Activated T-cell treated with anti-CD3 and anti-CD28 coated beads, Interleukin-2, amount 50 U/mL, for 48 hours (primary cell): ENCODE measurements at regions not wholly inside any gene's neighbourhood (a gene's known extent, or its start where the extent isn't known, plus 50 kb on each side); places are given as distances from the start of the nearest gene placed in this dataset.
"Not testable (repeated sequence)": the region's sequence is repeated elsewhere in the genome, so short reads cannot be mapped to it uniquely, and the experiment has no call there.

ENCODE experiments used
- DNase-seq, 2 experiments: peaks; one replicate each; pipeline ENCODE4 v3.0.0-alpha.2; 2020

DNA sequence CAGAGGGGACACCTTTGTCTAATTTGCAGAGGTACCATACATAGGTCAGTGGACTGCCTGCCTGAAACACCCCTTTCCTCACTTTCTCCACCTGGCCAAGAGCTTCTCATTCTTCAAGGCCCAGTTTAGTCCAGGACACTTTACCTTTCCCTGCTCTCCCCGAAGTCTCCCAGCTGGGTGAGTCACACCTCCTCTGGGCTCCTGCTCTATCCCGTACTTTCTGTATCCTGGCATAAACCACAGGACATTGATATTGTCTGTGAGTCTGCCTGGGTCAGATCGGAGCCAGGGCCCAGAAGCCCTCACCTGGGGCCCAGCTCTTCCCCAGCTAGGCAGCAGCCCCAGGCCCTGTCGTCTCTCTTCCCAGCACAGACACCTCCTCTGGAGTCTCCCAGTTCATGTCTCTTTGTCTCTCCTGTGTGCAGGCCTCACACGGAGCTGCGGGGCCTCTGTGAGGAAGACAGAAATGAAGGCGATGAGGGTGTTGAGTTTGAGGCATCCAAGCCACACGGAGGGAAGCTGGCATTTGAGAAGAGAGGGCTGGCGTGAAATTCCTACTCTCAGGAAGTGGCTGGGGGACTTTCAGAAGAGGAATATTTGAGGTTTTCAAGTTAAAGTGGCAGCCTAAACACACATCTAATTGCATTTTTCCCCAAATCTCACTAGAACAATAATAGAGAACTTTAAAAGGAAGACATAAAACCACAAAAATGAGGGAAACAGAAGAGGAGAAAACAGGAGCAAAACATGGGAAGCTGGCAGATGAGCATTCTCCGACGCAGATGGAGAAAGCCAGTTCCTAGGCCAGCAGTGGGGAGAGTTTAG is 79.6 kb upstream of the LAPTM4A start:
- no peak for DNase-seq

- no peak for DNase-seq
These were observed 78.7 kb upstream of the LAPTM4A start for GRCh38 chr2:20130160-20130560.

- no peak for DNase-seq
These were observed 78.1 kb upstream of the LAPTM4A start for GRCh38 chr2:20129331-20130159.

DNA sequence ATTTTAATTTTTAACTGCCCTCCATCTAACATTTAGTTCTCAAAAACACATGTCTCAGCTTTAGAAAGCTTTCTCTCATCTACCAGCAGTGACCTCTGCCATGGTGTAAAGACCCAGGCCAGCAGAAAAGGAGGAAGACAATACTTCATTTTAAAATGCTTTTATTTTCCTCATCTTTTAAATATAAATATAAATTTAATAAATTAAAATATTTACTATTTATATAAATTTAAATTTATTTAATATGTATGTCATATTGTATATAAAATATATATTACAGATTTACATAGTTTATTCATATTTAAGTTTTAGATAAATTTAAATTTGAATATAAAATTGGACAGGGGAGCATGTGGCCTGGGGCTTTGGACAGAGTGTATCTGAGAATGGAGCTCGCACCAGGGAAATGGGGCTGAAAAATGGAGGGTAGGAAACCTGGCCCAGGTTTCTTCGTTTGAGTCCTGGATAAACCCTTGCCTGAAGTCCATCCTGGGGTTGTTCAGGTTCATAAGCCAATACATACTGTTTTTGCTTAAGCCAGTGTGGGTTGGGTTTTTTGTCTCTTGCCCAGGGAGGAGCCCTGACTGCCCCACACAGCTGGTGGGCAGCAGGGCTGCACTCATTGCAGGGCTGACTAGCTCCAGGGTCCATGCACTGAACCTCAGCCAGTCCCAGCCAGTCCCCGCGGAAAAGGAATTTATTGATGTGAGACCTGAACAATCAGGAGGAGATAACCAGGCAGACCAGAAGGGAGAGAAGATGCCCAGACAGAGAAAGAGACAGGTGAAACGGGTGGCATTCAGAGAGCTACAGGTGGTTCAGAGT is 77.3 kb upstream of the LAPTM4A start:
- no peak for DNase-seq

GRCh38 chr2:20126469-20126868 is 75.0 kb upstream of the LAPTM4A start:
- DNase-seq = no peak

- no peak for DNase-seq
These were observed 74.6 kb upstream of the LAPTM4A start for GRCh38 chr2:20126040-20126439.

DNA sequence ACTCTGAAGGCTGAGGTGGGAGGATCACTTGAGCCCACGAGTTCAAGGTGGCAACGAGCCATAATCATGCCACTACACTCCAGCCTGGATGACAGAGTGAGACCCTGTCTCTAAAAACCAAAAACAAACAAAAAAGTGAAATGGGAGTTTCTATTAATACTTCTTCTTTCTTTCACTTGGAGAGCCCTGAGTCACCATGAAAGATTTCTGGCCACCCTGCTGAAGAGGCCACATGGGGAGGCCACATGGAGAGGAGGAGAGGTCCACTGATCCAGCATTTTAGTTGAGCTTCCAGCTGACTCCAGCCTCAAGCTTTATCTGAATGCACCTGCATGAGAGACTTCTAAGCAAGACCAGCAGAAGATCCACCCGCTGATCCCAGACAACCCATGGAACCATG is 74.2 kb upstream of the LAPTM4A start:
- no peak for DNase-seq

DNA sequence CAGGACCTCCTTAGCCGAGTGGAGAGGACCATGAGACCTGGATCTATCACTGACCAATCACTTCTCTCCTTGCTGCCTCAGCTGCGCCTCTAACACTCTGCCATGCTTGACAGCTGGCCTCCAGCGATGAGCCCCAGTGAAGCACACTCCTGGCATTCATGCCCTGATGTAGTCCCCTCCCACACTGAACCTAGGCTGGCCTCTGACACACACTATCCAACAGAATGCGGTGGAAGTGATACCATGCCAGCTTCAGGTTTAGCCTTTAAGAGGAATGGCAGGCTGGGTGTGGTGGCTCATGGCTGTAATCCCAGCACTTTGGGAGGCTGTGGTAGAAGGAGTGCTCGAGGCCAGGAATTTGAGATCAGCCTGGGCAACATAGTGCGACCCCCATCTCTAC is 73.7 kb upstream of the LAPTM4A start:
- DNase-seq = no peak

DNA sequence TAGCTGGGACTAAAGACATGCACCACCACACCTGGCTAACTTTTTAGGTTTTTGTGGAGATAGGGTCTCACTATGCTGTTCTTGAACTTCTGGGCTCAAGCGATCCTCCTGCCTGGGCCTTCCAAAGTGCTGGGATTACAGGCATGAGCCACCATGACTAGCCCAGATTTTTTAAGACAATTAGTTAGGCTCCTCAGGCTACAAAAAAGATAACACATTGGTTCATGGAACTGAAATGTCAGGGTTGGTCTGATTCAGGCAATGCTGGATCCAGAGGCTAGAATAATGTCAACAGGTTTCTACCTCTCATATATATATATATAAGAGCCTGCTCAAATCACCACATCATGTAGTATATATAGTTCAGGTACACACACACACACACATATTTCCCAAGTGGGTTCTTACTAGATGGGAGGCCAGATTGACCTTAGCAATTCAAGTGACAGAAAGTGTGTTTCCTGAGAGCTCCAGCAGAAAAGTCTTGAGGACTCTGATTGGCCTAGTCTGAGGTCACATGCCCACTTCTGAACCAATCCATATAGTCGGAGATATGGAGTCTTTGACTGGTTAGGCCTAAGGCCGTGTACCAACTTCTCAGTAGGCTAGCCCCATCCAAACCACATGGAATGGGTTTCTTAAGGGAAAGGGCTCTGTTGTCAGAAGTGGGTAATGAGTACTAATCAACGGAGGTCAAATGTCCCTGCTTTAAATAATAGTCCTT is 72.6 kb upstream of the LAPTM4A start:
- DNase-seq = no peak

- no peak for DNase-seq
These were observed 71.4 kb upstream of the LAPTM4A start for GRCh38 chr2:20122864-20123263.

GRCh38 chr2:20120569-20121416 is 69.4 kb upstream of the LAPTM4A start:
- no peak for DNase-seq

DNA sequence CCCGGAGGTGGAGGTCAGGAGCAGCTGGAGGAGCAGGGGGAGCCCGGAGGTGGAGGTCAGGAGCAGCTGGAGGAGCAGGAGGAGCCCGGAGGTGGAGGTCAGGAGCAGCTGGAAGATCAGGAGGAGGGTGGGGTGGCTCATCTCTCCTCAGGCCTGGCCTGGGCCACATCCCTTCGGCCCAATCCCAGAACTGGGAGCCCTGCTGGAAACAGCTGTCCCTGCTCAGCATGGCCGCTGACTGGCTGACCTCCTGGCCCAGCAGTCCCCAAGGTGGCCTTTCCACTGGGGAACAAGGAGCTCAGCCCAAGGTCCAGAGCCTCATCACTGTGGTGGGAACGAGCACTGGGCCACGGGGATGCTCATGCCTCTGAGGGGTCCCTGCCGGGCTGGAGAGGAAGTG is 66.6 kb upstream of the LAPTM4A start:
- DNase-seq = no peak

- no peak for DNase-seq
These were observed 64.5 kb upstream of the LAPTM4A start for GRCh38 chr2:20115902-20116301.

DNA sequence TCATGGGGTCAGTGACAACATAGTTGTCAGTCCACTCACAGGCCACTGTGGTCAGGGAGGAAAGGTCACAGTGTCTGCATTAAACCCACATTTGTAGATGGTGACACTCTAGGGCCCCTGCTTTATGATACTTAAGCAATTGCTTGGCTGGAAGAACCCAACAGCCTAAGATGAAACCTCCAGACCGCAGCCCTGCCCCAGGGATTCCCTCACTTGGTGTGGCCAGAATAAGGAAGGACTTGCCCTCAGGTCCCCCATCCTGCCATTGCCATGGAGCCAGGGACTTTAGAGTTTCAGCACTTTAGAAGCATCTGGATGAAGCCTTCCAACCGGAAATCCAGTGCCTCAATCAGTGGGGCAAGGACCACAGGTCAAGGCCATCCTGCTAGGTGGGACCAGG is 63.9 kb upstream of the LAPTM4A start:
- DNase-seq = no peak

DNA sequence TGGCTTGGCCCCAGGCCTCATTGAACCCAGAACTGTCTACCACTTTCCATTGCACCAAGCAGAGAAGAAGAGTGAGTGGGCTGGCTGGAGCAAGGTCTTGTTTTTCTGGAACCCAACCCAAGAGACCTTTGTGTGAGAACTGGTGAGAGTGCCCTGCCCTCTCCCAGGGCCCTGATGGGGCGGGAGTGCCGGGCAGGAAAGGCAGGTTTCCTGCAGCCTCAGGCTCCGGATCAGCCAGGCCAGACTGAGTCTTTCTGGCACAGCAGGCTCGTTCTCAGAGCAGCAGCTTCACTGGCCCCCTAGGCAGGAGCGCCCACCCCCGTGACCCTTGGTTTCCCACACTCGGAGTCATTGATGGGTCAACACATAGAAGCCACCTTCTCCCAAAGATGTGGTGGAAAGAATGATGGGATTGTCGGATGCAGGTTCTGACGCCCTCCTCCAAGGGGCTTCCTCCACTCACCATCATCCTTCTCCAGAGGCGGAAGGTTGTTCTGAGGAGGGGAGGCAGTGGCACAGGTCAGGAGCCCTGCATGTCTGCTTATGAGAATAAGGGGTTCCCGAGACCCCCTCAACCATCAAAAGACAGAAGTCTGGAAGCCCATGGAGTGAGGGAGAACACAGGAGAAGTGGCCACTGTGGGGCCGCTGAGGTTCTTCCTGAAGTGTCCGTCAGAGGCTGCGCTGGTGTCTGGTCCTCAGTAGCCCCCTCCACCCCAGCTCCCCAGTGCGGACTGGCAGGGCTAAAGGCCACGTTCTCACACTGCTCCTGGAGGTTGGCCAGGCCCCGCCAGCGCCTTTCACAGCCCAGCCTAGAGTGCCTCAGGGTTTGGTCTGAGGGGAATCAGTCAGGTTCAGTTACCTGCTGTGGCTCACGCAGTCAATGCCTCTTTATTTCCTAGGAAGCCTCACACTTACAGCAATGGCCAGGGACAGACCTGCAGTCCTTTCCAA is 62.8 kb upstream of the LAPTM4A start:
- DNase-seq = no peak

DNA sequence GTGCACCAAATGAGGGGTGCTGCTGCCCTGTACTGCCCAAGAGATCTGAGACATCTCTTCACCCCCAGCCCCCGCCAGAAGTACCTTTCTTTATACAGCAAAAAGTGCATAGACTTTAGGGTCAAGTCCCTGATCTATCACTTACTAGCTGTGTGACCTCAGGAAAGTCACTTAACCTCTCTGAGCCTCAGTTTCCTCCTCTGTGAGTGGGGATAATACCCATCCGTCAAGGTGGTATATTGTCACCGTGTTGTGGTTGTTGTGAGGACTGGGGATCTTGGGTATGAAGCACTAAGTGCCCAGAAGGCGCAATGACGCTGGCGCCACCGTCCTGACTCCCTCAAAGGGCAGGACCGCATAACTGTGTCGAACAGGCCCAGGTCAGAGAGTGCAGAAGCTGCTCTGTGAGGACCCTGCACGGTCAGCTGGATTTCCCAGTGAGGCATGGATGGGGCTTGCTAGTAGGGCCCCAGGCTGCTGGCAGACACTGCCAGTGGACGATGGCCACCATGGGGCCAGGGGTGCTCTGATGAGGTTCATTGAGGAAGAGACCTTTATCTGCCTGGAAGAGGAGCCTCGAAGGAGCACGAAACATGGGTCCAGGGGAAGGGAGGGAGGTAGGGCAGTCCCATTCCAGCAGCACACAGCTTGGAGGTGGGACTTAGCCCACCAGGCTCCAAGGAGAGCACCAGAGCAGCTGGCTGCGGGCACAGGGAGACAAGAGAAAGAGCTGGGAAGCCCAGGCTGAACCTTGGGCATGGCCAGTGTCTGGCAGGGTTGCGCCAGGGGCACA is 61.8 kb upstream of the LAPTM4A start:
- no peak for DNase-seq

DNA sequence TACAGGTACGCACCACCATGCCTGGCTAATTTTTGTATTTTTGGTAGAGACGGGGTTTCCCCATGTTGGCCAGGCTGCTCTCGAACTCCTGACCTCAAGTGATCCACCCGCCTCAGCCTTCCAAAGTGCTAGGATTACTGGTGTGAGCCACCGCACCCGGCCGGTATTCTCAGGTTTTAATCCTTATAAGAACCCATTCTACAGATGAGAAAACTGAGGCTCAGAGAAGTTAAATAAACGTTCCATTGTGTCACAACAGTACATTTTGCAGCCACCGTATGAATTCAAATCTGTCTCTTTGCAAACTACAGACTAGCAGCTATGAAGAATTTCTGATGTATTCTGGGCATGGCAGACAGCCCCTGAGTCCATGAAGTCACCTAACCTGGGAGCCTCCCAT is 60.9 kb upstream of the LAPTM4A start:
- not testable (repeated sequence) for DNase-seq

DNA sequence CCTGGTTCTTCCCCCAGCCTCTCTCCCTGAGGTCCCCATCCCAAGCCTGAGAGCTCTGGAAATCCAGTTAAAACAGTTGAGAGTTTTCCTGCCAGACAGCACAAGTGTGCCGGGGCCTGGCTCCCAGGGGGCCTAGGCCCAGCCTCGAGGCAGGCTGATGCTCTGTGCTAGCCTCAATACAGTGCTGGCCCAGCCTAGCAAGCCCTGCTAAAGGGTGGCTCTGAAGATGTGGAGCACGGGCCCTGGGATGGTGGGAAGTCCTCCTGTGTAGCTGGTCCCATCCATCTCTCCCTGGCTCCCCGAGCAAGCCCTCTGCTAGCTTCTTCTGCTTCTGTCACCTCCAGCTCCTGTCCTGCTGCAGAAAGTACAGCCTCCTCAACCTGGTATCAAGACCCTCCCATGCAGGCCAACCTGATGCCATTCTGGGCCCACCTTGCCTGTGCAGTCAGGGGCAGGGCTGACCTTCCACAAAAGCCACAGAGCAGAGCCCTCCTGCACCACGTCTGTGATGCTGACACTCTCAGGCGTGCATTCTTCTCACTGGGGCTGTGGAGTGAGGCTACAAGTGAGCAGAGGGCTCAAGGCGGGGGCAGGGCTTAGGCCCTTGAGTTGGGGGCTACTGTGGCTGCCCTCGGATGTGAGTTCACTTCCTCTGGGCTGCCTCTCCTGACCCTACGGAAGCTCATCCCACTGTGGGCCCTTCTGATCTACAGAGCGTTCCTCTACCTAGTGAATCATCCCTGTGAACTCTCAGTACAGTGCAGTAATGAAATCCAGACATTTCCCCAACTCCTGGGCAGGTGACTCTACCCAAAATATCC is 60.1 kb upstream of the LAPTM4A start:
- no peak for DNase-seq

GRCh38 chr2:20110876-20111275 is 59.4 kb upstream of the LAPTM4A start:
- no peak for DNase-seq
